Thyroid gland (tissue), 4 donors: ENCODE measurements at regions not wholly inside any gene's neighbourhood (a gene's known extent, or its start where the extent isn't known, plus 50 kb on each side); places are given as distances from the start of the nearest gene placed in this dataset.

Experiments
- DNase-seq, 2 donors: peaks; one replicate each; pipeline ENCODE4 v3.0.0-alpha.2; 2019
- H3K27ac ChIP-seq, 3 donors: fragments of 200-600 bp; sonication (generic); 1 replicate in 2 of 3; 2 replicates in 1 of 3; pipeline ENCODE4 v1.5.1; 2016 to 2019; ENCODE audit warnings: mild to moderate bottlenecking in 1 of 3, moderate library complexity in 1 of 3
- H3K27me3 ChIP-seq: fragments of 200-600 bp; sonication (generic); one replicate; pipeline ENCODE4 v1.5.1; 2019
- H3K36me3 ChIP-seq, 2 donors: fragments of 200-600 bp; sonication (generic); one replicate each; pipeline ENCODE4 v1.5.1; 2016 to 2019
- H3K4me1 ChIP-seq, 2 donors: fragments of 200-600 bp; sonication (generic); one replicate each; pipeline ENCODE4 v1.5.1; 2017 to 2019
- H3K4me3 ChIP-seq, 3 donors: fragments of 200-600 bp; sonication (generic); replicated peaks in 1 of 3; 1 replicate in 2 of 3; 2 replicates in 1 of 3; pipeline ENCODE4 v1.5.1; 2016; ENCODE audit warnings: mild to moderate bottlenecking in 1 of 3
- H3K9me3 ChIP-seq: fragments of 200-600 bp; sonication (generic); one replicate; pipeline ENCODE4 v1.5.1; 2017
- CTCF ChIP-seq, 6 experiments: fragments of 200-600 bp in 3 of 6; fragments of 450-650 bp in 3 of 6; sonication (generic) in 3 of 6; IDR thresholded peaks; one replicate each; pipeline ENCODE4 v1.5.1; 2016 to 2019; ENCODE audit warnings: antibody characterized with exemption in 6 of 6, mild to moderate bottlenecking in 2 of 6, inconsistent platforms in 1 of 6, moderate library complexity in 1 of 6
- POLR2A ChIP-seq, 2 donors: fragments of 450-650 bp; IDR thresholded peaks; one replicate each; pipeline ENCODE4 v1.6.1; 2017; ENCODE audit warnings: antibody characterized with exemption in 2 of 2, mild to moderate bottlenecking in 2 of 2, moderate library complexity in 1 of 2
- WGBS, 2 donors: methylation state at CpG; one replicate each; pipeline ENCODE4 v1.1.5; 2017; 5-methylcytosine and 5-hydroxymethylcytosine counted together
- intact Hi-C: fragments of 100-400 bp; cut with DNase I; formaldehyde crosslinking; loops from one replicate; pipeline ENCODE4 v1.15.1; 2023

GRCh38 chr15:92520914-92521623 lies 127.4 kb downstream of the ST8SIA2 start:
- 96 to 98% methylated on average over 2 of the region's 2 CpGs for WGBS, 2 donors
- Histone ChIP-seq H3K4me3 (no peak overlapping the region), H3K27ac (no peak overlapping the region), H3K27me3 (no peaks in the 10 kb centered on the region), H3K4me1 (peaks cover 5 to 38% of the 10 kb centered on the region in 2 donors), H3K36me3 (no peaks in the 10 kb centered on the region), H3K9me3 (no peaks in the 10 kb centered on the region)
- TF ChIP-seq CTCF (IDR thresholded peaks at IDR 0.05) (no peak), POLR2A (IDR thresholded peaks at IDR 0.05) (no peak)
- intact Hi-C loops: no loop called here
- DNase-seq: no peak

GRCh38 chr15:92519709-92520108 lies 126.0 kb downstream of the ST8SIA2 start:
- H3K9me3 ChIP-seq: no peaks in the 10 kb centered on the region
- intact Hi-C loops: no loop called here

More at GRCh38 chr15:92519709-92520108, 126.0 kb downstream of the ST8SIA2 start:
- H3K4me3 ChIP-seq: no peak overlapping the region
- TF ChIP-seq CTCF (IDR thresholded peaks at IDR 0.05): no peak
- TF ChIP-seq POLR2A (IDR thresholded peaks at IDR 0.05): no peak
- H3K4me1 ChIP-seq: peaks cover 5 to 27% of the 10 kb centered on the region in 2 donors
- H3K36me3 ChIP-seq: no peaks in the 10 kb centered on the region
- no peak overlapping the region for H3K27ac ChIP-seq
- H3K27me3 ChIP-seq: no peaks in the 10 kb centered on the region
- DNase-seq: peak; percentile 28 to 36
- WGBS, 2 donors: 59 to 63% methylated on average over 3 of the region's 3 CpGs
